Heart left ventricle (tissue), 16 donors: ENCODE measurements at regions not wholly inside any gene's neighbourhood (a gene's known extent, or its start where the extent isn't known, plus 50 kb on each side); places are given as distances from the start of the nearest gene placed in this dataset.
"Not testable (repeated sequence)": the region's sequence is repeated elsewhere in the genome, so short reads cannot be mapped to it uniquely, and the experiment has no call there.

Experiments used
- ATAC-seq, 4 donors: fragments of 200-7000 bp; cut with Tn5 transposase; one replicate each; pipeline ENCODE4 v1.9.1; 2020 to 2022; ENCODE audit warnings: moderate library complexity in 4 of 4, mild to moderate bottlenecking in 3 of 4, moderate number of reproducible peaks in 1 of 4
- DNase-seq, 5 donors: peaks; one replicate each; pipeline ENCODE4 v3.0.0-alpha.2; 2020
- H3K27ac ChIP-seq, 12 donors: fragments of 200-600 bp; sonication (generic) in 4 of 12; one replicate each; pipeline versions ENCODE4 v1.5.0 to v1.8.0; 2016 to 2022; ENCODE audit warnings: mild to moderate bottlenecking in 2 of 12
- H3K27me3 ChIP-seq, 9 donors: fragments of 200-600 bp; sonication (generic) in 2 of 9; one replicate each; pipeline versions ENCODE4 v1.5.1 to v1.8.0; 2016 to 2022; ENCODE audit warnings: mild to moderate bottlenecking in 3 of 9
- H3K36me3 ChIP-seq, 9 donors: fragments of 200-600 bp; sonication (generic) in 2 of 9; one replicate each; pipeline versions ENCODE4 v1.5.0 to v1.8.0; 2018 to 2022; ENCODE audit warnings: mild to moderate bottlenecking in 2 of 9
- H3K4me1 ChIP-seq, 12 donors: fragments of 200-600 bp; sonication (generic) in 4 of 12; one replicate each; pipeline versions ENCODE4 v1.5.0 to v1.8.0; 2016 to 2022; ENCODE audit warnings: mild to moderate bottlenecking in 3 of 12
- H3K4me3 ChIP-seq, 12 donors: fragments of 200-600 bp; sonication (generic) in 4 of 12; one replicate each; pipeline versions ENCODE4 v1.5.0 to v1.8.0; 2017 to 2022; ENCODE audit warnings: mild to moderate bottlenecking in 9 of 12, moderate library complexity in 4 of 12
- H3K9me3 ChIP-seq, 12 donors: fragments of 200-600 bp; sonication (generic) in 4 of 12; one replicate each; pipeline versions ENCODE4 v1.5.0 to v1.8.0; 2016 to 2022; ENCODE audit warnings: mild to moderate bottlenecking in 1 of 12
- POLR2A ChIP-seq, 2 donors: fragments of 450-650 bp; IDR thresholded peaks; one replicate each; pipeline ENCODE4 v1.6.1; 2017; ENCODE audit warnings: antibody characterized with exemption in 2 of 2, mild to moderate bottlenecking in 2 of 2, moderate library complexity in 2 of 2
- WGBS, 4 donors: extraction: QIAGEN DNeasy Blood & Tissue Kit in 2 of 4; methylation state at CpG; one replicate each; pipeline versions ENCODE4 v1.1.5 to v1.1.7; 2013 to 2018; 5-methylcytosine and 5-hydroxymethylcytosine counted together
- intact Hi-C, 10 donors: fragments of 100-400 bp; cut with DNase I; formaldehyde crosslinking; loops; one replicate each; pipeline versions ENCODE4 v1.11.1 to v1.14.2; 2022
- TF ChIP-seq, protein P1 (sequence below), 12 donors: fragments of 200-600 bp; sonication (generic) in 4 of 12; IDR thresholded peaks; one replicate each; pipeline versions ENCODE4 v1.5.0 to v1.8.0; 2018 to 2022; ENCODE audit warnings: antibody characterized with exemption in 12 of 12, mild to moderate bottlenecking in 5 of 12
- donor health status: ischemic (EF 13 %, LVEDD 7.1; RV severe dilation, severe dysfunction).
- donor health status: healthy with polysubstance abuse.
- donor health status: DM: no; HTN: yes; CAD: no.
- donor health status: DM: no; HTN: no; CAD: no.
- donor health status: ischemic (EF 25% LVEDD 6.9; RV normal size, moderate dysfunction).
- donor health status: ischemic (EF 25% LVEDD 5.7; RV mildly dilated, moderate dysfunction).
- donor health status: healthy.
- donor health status: DM: yes; HTN: yes; CAD: no.
- donor health status: ischemic (EF 35%, LVEDD 5.7; RV mildly dilated, moderate dysfunction).
- donor health status: nonischemic (EF 11% LVEDD 7.7; RV severe dilation, severe dysfunction).
- donor health status: DM: yes; HTN: yes; CAD: no.
- donor health status: PGD.
- donor health status: ischemic (EF 29% LVEDD 5.4; RV normal size, mild dysfunction).
- donor health status: nonischemic (EF 23%, LVEDD 6.1; RV moderate dilation, normal function).

DNA sequence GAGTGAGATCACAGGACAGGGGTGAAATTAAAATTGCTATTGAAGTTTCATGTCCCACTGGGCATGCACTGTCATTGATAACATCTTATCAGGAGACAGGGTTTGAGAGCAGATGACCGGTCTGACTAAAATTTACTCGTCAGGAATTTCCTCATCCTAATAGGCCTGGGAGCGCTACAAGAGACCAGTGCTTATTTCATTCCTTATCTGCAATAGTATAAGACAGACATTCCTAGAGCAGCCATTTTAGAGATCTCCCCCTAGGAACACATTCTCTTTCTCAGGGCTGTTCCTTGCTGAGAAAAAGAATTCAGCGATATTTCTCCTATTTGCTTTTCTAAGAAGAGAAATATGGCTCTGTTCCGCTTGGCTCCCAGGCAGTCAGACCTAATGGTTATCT, 181.4 kb upstream of the ETV3 start:
- TF ChIP-seq, protein P1, sequence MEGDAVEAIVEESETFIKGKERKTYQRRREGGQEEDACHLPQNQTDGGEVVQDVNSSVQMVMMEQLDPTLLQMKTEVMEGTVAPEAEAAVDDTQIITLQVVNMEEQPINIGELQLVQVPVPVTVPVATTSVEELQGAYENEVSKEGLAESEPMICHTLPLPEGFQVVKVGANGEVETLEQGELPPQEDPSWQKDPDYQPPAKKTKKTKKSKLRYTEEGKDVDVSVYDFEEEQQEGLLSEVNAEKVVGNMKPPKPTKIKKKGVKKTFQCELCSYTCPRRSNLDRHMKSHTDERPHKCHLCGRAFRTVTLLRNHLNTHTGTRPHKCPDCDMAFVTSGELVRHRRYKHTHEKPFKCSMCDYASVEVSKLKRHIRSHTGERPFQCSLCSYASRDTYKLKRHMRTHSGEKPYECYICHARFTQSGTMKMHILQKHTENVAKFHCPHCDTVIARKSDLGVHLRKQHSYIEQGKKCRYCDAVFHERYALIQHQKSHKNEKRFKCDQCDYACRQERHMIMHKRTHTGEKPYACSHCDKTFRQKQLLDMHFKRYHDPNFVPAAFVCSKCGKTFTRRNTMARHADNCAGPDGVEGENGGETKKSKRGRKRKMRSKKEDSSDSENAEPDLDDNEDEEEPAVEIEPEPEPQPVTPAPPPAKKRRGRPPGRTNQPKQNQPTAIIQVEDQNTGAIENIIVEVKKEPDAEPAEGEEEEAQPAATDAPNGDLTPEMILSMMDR (IDR thresholded peaks at IDR 0.05) = no peak
- Histone ChIP-seq H3K9me3 (peaks cover 0 to 64% (median 21%) of the 10 kb centered on the region in 12 donors), H3K4me1 (no peaks in the 10 kb centered on the region), H3K27ac (no peak overlapping the region), H3K4me3 (no peak overlapping the region), H3K36me3 (no peaks in the 10 kb centered on the region), H3K27me3 (peaks cover 0 to 3% (median 0%) of the 10 kb centered on the region in 9 donors)
- DNase-seq (no peak), ATAC-seq (no peak)
- intact Hi-C loops = no loop called here
- WGBS, 4 donors = 91 to 96% (median 93%) methylated on average over 5 of the region's 5 CpGs

DNA sequence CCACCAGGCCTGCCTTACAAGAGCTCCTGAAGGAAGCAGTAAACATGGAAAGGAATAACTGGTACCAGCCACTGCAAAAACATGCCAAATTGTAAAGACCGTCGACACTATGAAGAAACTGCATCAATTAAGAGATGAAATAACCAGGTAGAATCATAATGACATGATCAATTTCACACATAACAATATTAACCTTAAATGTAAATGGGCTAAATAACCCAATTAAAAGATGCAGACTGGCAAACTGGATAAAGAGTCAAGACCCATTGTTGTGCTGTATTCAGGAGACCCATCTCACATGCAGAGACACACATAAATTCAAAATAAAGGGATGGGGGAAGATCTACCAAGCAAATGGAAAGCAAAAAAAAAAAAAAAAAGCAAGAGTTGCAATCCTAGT, 179.0 kb upstream of the ETV3 start:
- DNase-seq, ATAC-seq, intact Hi-C loops, H3K36me3 ChIP-seq, H3K27me3 ChIP-seq, H3K4me3 ChIP-seq, H3K4me1 ChIP-seq, H3K27ac ChIP-seq: not testable (repeated sequence)
- 89 to 97% (median 94%) methylated on average over 2 of the region's 2 CpGs for WGBS, 4 donors
- peaks cover 0 to 62% (median 21%) of the 10 kb centered on the region in 12 donors for H3K9me3 ChIP-seq

DNA sequence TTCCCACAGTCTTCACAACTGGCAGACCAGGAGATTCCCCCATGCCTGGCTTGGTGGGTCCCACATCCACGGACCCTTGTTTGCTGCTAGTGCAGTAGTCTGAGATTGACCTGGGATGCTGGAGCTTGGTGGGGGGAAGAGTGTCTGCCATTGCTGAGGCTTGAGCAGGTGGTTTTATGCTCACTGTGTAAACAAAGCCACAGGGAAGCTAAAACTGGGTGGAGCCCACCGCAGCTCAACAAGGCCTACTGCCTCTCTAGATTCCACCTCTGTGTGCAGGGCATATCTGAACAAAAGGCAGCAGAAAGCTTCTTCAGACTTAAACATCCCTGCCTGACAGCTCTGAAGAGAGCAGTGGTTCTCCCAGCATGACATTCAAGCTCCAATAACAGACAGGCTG, 177.3 kb upstream of the ETV3 start:
- DNase-seq (no peak), ATAC-seq (no peak)
- TF ChIP-seq, protein P1 (IDR thresholded peaks at IDR 0.05) = no peak
- no peak for TF ChIP-seq POLR2A (IDR thresholded peaks at IDR 0.05)
- peaks cover 0 to 9% (median 0%) of the 10 kb centered on the region in 9 donors for H3K27me3 ChIP-seq
- H3K27ac ChIP-seq = no peak overlapping the region
- no peaks in the 10 kb centered on the region for H3K36me3 ChIP-seq
- no peaks in the 10 kb centered on the region for H3K4me1 ChIP-seq
- intact Hi-C loops = no loop called here
- no peak overlapping the region for H3K4me3 ChIP-seq
- WGBS, 4 donors = 80 to 84% (median 82%) methylated on average over 2 of the region's 2 CpGs
- H3K9me3 ChIP-seq = peaks cover 0 to 46% (median 21%) of the 10 kb centered on the region in 12 donors

DNA sequence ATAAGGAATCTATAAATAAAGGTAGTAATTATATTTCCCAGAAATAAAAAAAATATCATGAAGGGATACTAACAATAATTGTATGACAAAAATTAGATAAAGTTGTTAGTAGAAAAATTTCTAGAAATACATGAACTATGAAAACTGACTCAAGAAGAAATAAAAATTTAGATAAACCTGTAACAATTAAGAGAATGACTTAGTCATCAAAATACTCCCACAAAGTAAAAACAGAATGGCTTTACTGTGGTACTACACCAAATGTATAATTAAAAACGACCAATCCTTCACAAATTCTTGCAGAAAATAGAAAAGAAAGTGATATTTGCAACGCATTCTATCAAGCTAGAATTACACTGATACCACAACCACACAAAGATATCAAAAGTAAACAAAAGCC, 176.2 kb upstream of the ETV3 start:
- WGBS, 4 donors = 30 to 51% (median 46%) methylated on average over 2 of the region's 2 CpGs
- no peak for TF ChIP-seq POLR2A (IDR thresholded peaks at IDR 0.05)
- TF ChIP-seq, protein P1 (IDR thresholded peaks at IDR 0.05) = no peak
- no peaks in the 10 kb centered on the region for H3K4me1 ChIP-seq
- ATAC-seq (no peak), DNase-seq (no peak)
- H3K36me3 ChIP-seq = no peaks in the 10 kb centered on the region
- H3K27ac ChIP-seq = no peak overlapping the region
- H3K27me3 ChIP-seq = peaks cover 0 to 12% (median 3%) of the 10 kb centered on the region in 9 donors
- intact Hi-C loops = loop anchor here in 1 of 10 donors (5.0 kb wide), 1 partner anchor 183 kb away; no protein-coding TSS in a partner anchor
- peaks cover 0 to 35% (median 16%) of the 10 kb centered on the region in 12 donors for H3K9me3 ChIP-seq
- no peak overlapping the region for H3K4me3 ChIP-seq

DNA sequence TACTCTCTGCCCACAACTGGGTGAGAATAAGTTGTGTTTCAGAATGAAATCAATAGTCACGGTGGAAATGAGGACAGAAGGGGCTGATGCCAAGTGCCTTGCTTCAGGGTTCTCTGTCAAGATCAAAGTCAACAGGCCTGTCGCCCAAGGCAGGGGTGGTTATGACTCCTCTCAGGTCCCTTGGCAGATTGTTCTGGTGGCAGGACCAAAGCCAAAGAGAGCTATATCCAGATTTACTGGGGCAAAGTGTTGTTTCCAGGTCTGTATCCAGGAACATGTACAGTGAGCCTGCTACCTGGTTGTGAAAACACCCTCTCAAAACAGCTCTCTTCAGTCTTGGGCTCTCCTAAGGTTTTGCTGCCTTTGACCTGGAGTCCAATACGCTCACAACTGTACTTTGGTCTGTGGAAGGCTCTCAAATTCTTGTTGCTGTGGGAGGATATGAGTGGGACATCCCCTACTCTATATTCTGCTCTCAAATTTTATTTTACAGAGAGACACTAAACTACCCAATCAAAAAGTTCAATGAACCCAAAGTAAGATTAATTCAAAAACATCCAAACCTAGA, 175.1 kb upstream of the ETV3 start:
- Histone ChIP-seq H3K36me3 (no peaks in the 10 kb centered on the region), H3K27me3 (peaks cover 0 to 12% (median 4%) of the 10 kb centered on the region in 9 donors), H3K4me3 (no peak overlapping the region), H3K9me3 (peaks cover 0 to 24% (median 9%) of the 10 kb centered on the region in 12 donors), H3K4me1 (no peaks in the 10 kb centered on the region), H3K27ac (no peak overlapping the region)
- WGBS, 4 donors = 76 to 88% (median 80%) methylated on average over 3 of the region's 3 CpGs
- ATAC-seq (no peak), DNase-seq (no peak)
- TF ChIP-seq, protein P1 (IDR thresholded peaks at IDR 0.05) = no peak
- TF ChIP-seq POLR2A (IDR thresholded peaks at IDR 0.05) = no peak
- intact Hi-C loops = loop anchor here in 1 of 10 donors (5.0 kb wide), 1 partner anchor 184 kb away; no protein-coding TSS in a partner anchor
